A673 (cell line): ENCODE measurements at regions not wholly inside any gene's neighbourhood (a gene's known extent, or its start where the extent isn't known, plus 50 kb on each side); places are given as distances from the start of the nearest gene placed in this dataset.

Experiments
- BruUV-seq: library from RNA; stranded (reverse); fragments of 400-500 nt; replicated peaks from 2 replicates; lab custom pipeline; 2021; lab: Mats Ljungman, UMichigan
- CTCF ChIA-PET: fragments of 300-600 bp; sonication (Branson Sonifier 250); formaldehyde crosslinking; loops from one replicate; lab custom pipeline; 2022; ENCODE audit warnings: antibody characterized with exemption; lab: Charles Lee
- POLR2A ChIA-PET: fragments of 300-600 bp; sonication (Branson Sonifier 250); formaldehyde crosslinking; loops from one replicate; lab custom pipeline; 2022; ENCODE audit warnings: antibody characterized with exemption; ENCODE audit not compliant: low non-redundant PET; lab: Charles Lee
- DNase-seq: peaks from one replicate; pipeline ENCODE4 v3.0.0-alpha.2; 2015; ENCODE audit warnings: low spot score
- H3K27ac ChIP-seq: fragments of 200-600 bp; sonication (generic); 2 replicates; pipeline ENCODE4 v1.5.1; 2016; ENCODE audit warnings: mixed run types, low read depth, mild to moderate bottlenecking, mixed read lengths, antibody characterized with exemption, low read length; ENCODE audit not compliant: poor library complexity, severe bottlenecking
- H3K27me3 ChIP-seq: fragments of 200-600 bp; sonication (generic); replicated peaks from 2 replicates; pipeline ENCODE4 v1.6.1; 2017; ENCODE audit warnings: mixed run types, low read depth, mild to moderate bottlenecking, mixed read lengths, antibody characterized with exemption, low read length; ENCODE audit not compliant: insufficient read depth, poor library complexity
- H3K36me3 ChIP-seq: fragments of 200-600 bp; sonication (generic); 2 replicates; pipeline ENCODE4 v1.6.1; 2016; ENCODE audit warnings: mixed run types, mild to moderate bottlenecking, mixed read lengths, antibody characterized with exemption, low read length; ENCODE audit not compliant: insufficient read depth, poor library complexity, severe bottlenecking
- H3K4me1 ChIP-seq: fragments of 200-600 bp; sonication (generic); 2 replicates; pipeline ENCODE4 v1.6.1; 2017; ENCODE audit warnings: mixed run types, mild to moderate bottlenecking, mixed read lengths, antibody characterized with exemption, low read length; ENCODE audit not compliant: insufficient read depth, poor library complexity, severe bottlenecking
- H3K4me3 ChIP-seq: fragments of 200-600 bp; sonication (generic); 2 replicates; pipeline ENCODE4 v1.5.1; 2016; ENCODE audit warnings: low read depth, mixed run types, mild to moderate bottlenecking, mixed read lengths, low read length; ENCODE audit not compliant: poor library complexity, severe bottlenecking
- H3K9me3 ChIP-seq: fragments of 200-600 bp; sonication (generic); 2 replicates; pipeline ENCODE4 v1.6.1; 2016; ENCODE audit warnings: mixed run types, low read depth, mild to moderate bottlenecking, mixed read lengths, antibody characterized with exemption, low read length; ENCODE audit not compliant: poor library complexity, severe bottlenecking
- CTCF ChIP-seq: fragments of 300-800, 200-600 bp; sonication (generic); conservative IDR thresholded peaks from 2 replicates; pipeline ENCODE4 v1.5.1; 2017; ENCODE audit warnings: low read depth, mild to moderate bottlenecking, antibody characterized with exemption, low read length, moderate library complexity, mixed read lengths
- EZH2 ChIP-seq: fragments of 200-600 bp; sonication (generic); IDR thresholded peaks from 2 replicates; pipeline ENCODE4 v1.6.1; 2017; ENCODE audit warnings: borderline replicate concordance, low read depth, mild to moderate bottlenecking, mixed read lengths, antibody characterized with exemption, low read length; ENCODE audit not compliant: poor library complexity, severe bottlenecking
- intact Hi-C: fragments of 100-400 bp; cut with micrococcal nuclease; formaldehyde crosslinking; loops from one replicate; pipeline ENCODE4 v1.10.0; 2022; ENCODE audit not compliant: unreplicated experiment

GRCh38 chr9:21728781-21729180, 73.7 kb upstream of the MTAP start:
- TF ChIP-seq CTCF = no peak
- no peak for TF ChIP-seq EZH2
- Histone ChIP-seq H3K36me3 (no peaks in the 10 kb centered on the region), H3K27me3 (no peaks in the 10 kb centered on the region), H3K4me3 (no peak overlapping the region), H3K9me3 (no peaks in the 10 kb centered on the region), H3K4me1 (no peaks in the 10 kb centered on the region), H3K27ac (no peak overlapping the region)
- BruUV-seq = no TSS peak
- DNase-seq = peak; percentile 37
- ChIA-PET CTCF (no interaction called here), POLR2A (no interaction called here)
- intact Hi-C loops = no loop called here

GRCh38 chr9:21729648-21730047, 72.8 kb upstream of the MTAP start:
- Histone ChIP-seq H3K9me3 (no peaks in the 10 kb centered on the region), H3K27ac (no peak overlapping the region), H3K36me3 (no peaks in the 10 kb centered on the region), H3K4me1 (no peaks in the 10 kb centered on the region), H3K4me3 (no peak overlapping the region), H3K27me3 (no peaks in the 10 kb centered on the region)
- no peak for DNase-seq
- ChIA-PET POLR2A (no interaction called here), CTCF (no interaction called here)
- no peak for TF ChIP-seq CTCF
- TF ChIP-seq EZH2 = no peak
- no TSS peak for BruUV-seq
- intact Hi-C loops = no loop called here

- no peak for TF ChIP-seq CTCF
- no peak for TF ChIP-seq EZH2
- POLR2A ChIA-PET = no interaction called here
- no TSS peak for BruUV-seq
- no peak for DNase-seq
- intact Hi-C loops = no loop called here
- Histone ChIP-seq H3K36me3 (no peaks in the 10 kb centered on the region), H3K4me1 (no peaks in the 10 kb centered on the region), H3K27me3 (no peaks in the 10 kb centered on the region), H3K9me3 (no peaks in the 10 kb centered on the region), H3K27ac (no peak overlapping the region), H3K4me3 (no peak overlapping the region)
- CTCF ChIA-PET = no interaction called here
Observed at GRCh38 chr9:21730899-21731298, 71.5 kb upstream of the MTAP start.
